Colonic mucosa (tissue), 4 donors: ENCODE measurements at regions not wholly inside any gene's neighbourhood (a gene's known extent, or its start where the extent isn't known, plus 50 kb on each side); places are given as distances from the start of the nearest gene placed in this dataset.

Source experiments
- DNase-seq: peaks from one replicate; pipeline ENCODE4 v3.0.0-alpha.2; 2020
- H3K27ac ChIP-seq: fragments of 200-600 bp; one replicate; pipeline ENCODE4 v1.8.0; 2021
- H3K27me3 ChIP-seq: fragments of 200-600 bp; one replicate; pipeline ENCODE4 v1.8.0; 2021
- H3K36me3 ChIP-seq: fragments of 200-600 bp; one replicate; pipeline ENCODE4 v1.8.0; 2021
- H3K4me1 ChIP-seq: fragments of 200-600 bp; one replicate; pipeline ENCODE4 v1.8.0; 2021; ENCODE audit warnings: mild to moderate bottlenecking
- H3K4me3 ChIP-seq: fragments of 200-600 bp; one replicate; pipeline ENCODE4 v1.8.0; 2021
- H3K9ac ChIP-seq, 2 donors: one replicate each; pipeline ENCODE4 v1.7.0; 2013; ENCODE audit warnings: control low read depth in 2 of 2, low read depth in 2 of 2, low read length in 2 of 2
- H3K9me3 ChIP-seq: fragments of 200-600 bp; one replicate; pipeline ENCODE4 v1.8.0; 2021
- intact Hi-C: fragments of 100-400 bp; cut with DNase I; formaldehyde crosslinking; loops from one replicate; pipeline ENCODE4 v1.14.1; 2022
- TF ChIP-seq, protein P1 (sequence below): fragments of 200-600 bp; IDR thresholded peaks from one replicate; pipeline ENCODE4 v1.8.0; 2022; ENCODE audit warnings: antibody characterized with exemption, mild to moderate bottlenecking
- donor health status: healthy.
- donor health status: DM: no; HTN: no; CAD: no.
- donor health status: DM: no; HTN: no; CAD: no.

GRCh38 chr18:24757134-24757533, 296.7 kb downstream of the HRH4 start:
- Histone ChIP-seq H3K36me3 (no peaks in the 10 kb centered on the region), H3K27ac (no peak overlapping the region), H3K27me3 (no peaks in the 10 kb centered on the region), H3K9ac (no peak overlapping the region), H3K4me3 (no peak overlapping the region), H3K9me3 (no peaks in the 10 kb centered on the region), H3K4me1 (no peaks in the 10 kb centered on the region)
- intact Hi-C loops, result no loop called here
- DNase-seq, result no peak
- TF ChIP-seq, protein P1, sequence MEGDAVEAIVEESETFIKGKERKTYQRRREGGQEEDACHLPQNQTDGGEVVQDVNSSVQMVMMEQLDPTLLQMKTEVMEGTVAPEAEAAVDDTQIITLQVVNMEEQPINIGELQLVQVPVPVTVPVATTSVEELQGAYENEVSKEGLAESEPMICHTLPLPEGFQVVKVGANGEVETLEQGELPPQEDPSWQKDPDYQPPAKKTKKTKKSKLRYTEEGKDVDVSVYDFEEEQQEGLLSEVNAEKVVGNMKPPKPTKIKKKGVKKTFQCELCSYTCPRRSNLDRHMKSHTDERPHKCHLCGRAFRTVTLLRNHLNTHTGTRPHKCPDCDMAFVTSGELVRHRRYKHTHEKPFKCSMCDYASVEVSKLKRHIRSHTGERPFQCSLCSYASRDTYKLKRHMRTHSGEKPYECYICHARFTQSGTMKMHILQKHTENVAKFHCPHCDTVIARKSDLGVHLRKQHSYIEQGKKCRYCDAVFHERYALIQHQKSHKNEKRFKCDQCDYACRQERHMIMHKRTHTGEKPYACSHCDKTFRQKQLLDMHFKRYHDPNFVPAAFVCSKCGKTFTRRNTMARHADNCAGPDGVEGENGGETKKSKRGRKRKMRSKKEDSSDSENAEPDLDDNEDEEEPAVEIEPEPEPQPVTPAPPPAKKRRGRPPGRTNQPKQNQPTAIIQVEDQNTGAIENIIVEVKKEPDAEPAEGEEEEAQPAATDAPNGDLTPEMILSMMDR, result no peak

- Histone ChIP-seq H3K9me3 (no peaks in the 10 kb centered on the region), H3K27me3 (no peaks in the 10 kb centered on the region), H3K36me3 (no peaks in the 10 kb centered on the region), H3K4me1 (no peaks in the 10 kb centered on the region), H3K9ac (no peak overlapping the region), H3K27ac (no peak overlapping the region), H3K4me3 (no peak overlapping the region)
- TF ChIP-seq, protein P1, result no peak
- intact Hi-C loops, result no loop called here
- DNase-seq, result no peak
Observed at GRCh38 chr18:24761765-24762164, 301.3 kb downstream of the HRH4 start.

GRCh38 chr18:24762511-24762910, 302.1 kb downstream of the HRH4 start:
- TF ChIP-seq, protein P1, result no peak
- intact Hi-C loops, result no loop called here
- Histone ChIP-seq H3K27ac (no peak overlapping the region), H3K36me3 (no peaks in the 10 kb centered on the region), H3K9ac (no peak overlapping the region), H3K27me3 (no peaks in the 10 kb centered on the region), H3K4me3 (no peak overlapping the region), H3K4me1 (no peaks in the 10 kb centered on the region), H3K9me3 (no peaks in the 10 kb centered on the region)
- DNase-seq, result no peak

DNA sequence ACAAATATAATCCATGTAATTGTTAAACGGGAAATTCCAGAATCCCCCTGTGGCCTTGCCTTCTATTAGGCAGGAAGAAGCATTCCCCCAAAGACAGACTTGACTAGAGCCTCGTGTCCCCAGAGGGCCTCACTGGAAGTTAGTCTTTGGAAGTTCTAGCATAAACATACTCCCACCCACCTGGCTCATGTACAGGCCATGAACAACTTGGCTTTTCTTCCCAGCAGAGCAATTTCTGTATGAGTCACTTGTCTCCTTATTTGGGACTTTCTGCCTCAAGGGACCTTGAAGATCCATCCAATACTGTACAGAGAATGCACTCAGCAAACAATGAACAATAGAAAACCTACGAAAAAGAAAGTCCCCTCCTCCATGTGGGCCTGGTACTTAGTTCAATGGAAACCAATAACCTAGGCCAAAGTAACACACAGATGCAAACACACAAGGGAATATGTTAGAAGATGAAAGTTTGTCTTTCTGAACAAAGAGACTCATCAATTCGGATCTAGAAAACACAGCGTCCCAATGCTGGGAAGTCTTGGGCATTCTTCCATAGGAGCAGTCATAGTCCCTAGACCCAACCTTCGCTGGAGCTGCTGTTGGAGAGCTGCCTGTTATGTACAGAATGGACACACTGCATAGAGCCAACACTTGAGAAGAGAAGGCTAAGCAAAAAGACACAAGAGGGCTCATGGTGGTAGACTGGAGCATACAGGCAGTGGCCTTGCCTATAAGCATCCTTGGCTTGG, 303.5 kb downstream of the HRH4 start:
- TF ChIP-seq, protein P1, result no peak
- H3K27ac ChIP-seq, result no peak overlapping the region
- DNase-seq, result no peak
- H3K4me1 ChIP-seq, result no peaks in the 10 kb centered on the region
- H3K36me3 ChIP-seq, result no peaks in the 10 kb centered on the region
- H3K9ac ChIP-seq, result no peak overlapping the region
- H3K9me3 ChIP-seq, result no peaks in the 10 kb centered on the region
- H3K27me3 ChIP-seq, result no peaks in the 10 kb centered on the region
- no peak overlapping the region for H3K4me3 ChIP-seq
- intact Hi-C loops, result no loop called here

DNA sequence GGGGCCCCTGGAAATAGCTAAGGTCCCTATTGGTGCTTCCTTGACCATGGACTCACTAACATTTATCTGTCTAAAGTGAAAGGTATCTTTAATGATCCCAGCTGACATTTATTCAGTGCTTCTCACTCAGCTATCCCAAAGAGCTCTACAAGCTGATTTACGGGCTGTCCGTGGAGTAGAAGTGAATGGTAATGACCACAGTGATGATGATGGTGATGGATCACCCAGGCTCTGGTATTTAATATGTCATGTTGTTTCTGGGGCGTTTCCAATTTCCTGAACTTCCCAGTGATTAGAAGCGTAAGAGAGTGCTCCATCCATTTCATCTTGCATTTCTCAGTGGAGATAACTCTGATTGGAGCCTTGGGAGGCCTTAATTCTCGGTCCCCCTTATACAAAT, 304.3 kb downstream of the HRH4 start:
- H3K27me3 ChIP-seq, result no peaks in the 10 kb centered on the region
- no peaks in the 10 kb centered on the region for H3K4me1 ChIP-seq
- H3K36me3 ChIP-seq, result no peaks in the 10 kb centered on the region
- no peak overlapping the region for H3K4me3 ChIP-seq
- intact Hi-C loops, result no loop called here
- TF ChIP-seq, protein P1, result no peak
- H3K9me3 ChIP-seq, result no peaks in the 10 kb centered on the region
- no peak for DNase-seq
- H3K9ac ChIP-seq, result no peak overlapping the region
- H3K27ac ChIP-seq, result no peak overlapping the region
